ENCODE measurements at regions not wholly inside any gene's neighbourhood (a gene's known extent, or its start where the extent isn't known, plus 50 kb on each side); places are given as distances from the start of the nearest gene placed in this dataset.

DNA sequence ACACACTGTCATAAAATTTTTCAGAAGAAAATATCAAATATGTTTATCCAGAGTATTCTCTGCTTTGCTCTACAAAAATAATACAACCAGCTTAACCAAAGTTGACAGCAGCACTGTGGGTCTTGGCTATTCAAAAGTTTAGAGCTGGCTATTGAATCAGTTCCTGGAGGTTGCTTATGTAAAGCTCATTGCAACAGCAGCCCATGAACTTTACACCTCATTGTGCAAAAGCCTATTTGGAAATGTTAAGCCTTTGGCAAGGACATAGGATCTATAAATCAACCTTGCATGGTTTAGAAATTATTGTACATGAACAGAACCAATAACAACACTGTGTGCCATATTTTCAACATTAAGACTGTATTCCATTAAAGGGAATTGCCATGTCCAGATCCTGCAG, 714.9 kb downstream of the ADGRL2 start:
- no peak for TF ChIP-seq POLR2AphosphoS5 (IDR thresholded peaks at IDR 0.05; ENCODE audit: low read length)
- TF ChIP-seq RCOR1 (conservative IDR thresholded peaks at IDR 0.05; ENCODE audit: low read depth, low read length), result no peak
- TF ChIP-seq, protein P1, sequence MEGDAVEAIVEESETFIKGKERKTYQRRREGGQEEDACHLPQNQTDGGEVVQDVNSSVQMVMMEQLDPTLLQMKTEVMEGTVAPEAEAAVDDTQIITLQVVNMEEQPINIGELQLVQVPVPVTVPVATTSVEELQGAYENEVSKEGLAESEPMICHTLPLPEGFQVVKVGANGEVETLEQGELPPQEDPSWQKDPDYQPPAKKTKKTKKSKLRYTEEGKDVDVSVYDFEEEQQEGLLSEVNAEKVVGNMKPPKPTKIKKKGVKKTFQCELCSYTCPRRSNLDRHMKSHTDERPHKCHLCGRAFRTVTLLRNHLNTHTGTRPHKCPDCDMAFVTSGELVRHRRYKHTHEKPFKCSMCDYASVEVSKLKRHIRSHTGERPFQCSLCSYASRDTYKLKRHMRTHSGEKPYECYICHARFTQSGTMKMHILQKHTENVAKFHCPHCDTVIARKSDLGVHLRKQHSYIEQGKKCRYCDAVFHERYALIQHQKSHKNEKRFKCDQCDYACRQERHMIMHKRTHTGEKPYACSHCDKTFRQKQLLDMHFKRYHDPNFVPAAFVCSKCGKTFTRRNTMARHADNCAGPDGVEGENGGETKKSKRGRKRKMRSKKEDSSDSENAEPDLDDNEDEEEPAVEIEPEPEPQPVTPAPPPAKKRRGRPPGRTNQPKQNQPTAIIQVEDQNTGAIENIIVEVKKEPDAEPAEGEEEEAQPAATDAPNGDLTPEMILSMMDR (IDR thresholded peaks at IDR 0.05 in 2 of 3, conservative IDR thresholded peaks at IDR 0.05 in 1 of 3; ENCODE audit: control insufficient read depth in 2 of 3, extremely low read depth in 1 of 3, insufficient read depth in 1 of 3, low read depth in 3 of 3, low read length in 3 of 3), result no peak
- TF ChIP-seq NFIC (IDR thresholded peaks at IDR 0.05; ENCODE audit: low read depth, low read length), result no peak
- TF ChIP-seq, protein P2, sequence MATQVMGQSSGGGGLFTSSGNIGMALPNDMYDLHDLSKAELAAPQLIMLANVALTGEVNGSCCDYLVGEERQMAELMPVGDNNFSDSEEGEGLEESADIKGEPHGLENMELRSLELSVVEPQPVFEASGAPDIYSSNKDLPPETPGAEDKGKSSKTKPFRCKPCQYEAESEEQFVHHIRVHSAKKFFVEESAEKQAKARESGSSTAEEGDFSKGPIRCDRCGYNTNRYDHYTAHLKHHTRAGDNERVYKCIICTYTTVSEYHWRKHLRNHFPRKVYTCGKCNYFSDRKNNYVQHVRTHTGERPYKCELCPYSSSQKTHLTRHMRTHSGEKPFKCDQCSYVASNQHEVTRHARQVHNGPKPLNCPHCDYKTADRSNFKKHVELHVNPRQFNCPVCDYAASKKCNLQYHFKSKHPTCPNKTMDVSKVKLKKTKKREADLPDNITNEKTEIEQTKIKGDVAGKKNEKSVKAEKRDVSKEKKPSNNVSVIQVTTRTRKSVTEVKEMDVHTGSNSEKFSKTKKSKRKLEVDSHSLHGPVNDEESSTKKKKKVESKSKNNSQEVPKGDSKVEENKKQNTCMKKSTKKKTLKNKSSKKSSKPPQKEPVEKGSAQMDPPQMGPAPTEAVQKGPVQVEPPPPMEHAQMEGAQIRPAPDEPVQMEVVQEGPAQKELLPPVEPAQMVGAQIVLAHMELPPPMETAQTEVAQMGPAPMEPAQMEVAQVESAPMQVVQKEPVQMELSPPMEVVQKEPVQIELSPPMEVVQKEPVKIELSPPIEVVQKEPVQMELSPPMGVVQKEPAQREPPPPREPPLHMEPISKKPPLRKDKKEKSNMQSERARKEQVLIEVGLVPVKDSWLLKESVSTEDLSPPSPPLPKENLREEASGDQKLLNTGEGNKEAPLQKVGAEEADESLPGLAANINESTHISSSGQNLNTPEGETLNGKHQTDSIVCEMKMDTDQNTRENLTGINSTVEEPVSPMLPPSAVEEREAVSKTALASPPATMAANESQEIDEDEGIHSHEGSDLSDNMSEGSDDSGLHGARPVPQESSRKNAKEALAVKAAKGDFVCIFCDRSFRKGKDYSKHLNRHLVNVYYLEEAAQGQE (IDR thresholded peaks at IDR 0.05; ENCODE audit: low read depth, low read length), result no peak
- TF ChIP-seq NRF1 (conservative IDR thresholded peaks at IDR 0.05; ENCODE audit: low read depth, low read length), result no peak
